Spleen (tissue), 11 donors: ENCODE measurements at regions not wholly inside any gene's neighbourhood (a gene's known extent, or its start where the extent isn't known, plus 50 kb on each side); places are given as distances from the start of the nearest gene placed in this dataset.

Experiments
- DNase-seq: peaks from one replicate; pipeline ENCODE4 v3.0.0-alpha.2; 2020
- H3K27ac ChIP-seq, 8 donors: fragments of 200-600 bp; sonication (generic) in 7 of 8; 1 replicate in 4 of 8; 2 replicates in 4 of 8; pipeline versions ENCODE4 v1.5.0 to v1.8.0; 2016 to 2021; ENCODE audit warnings: inconsistent platforms in 4 of 8, mild to moderate bottlenecking in 4 of 8, moderate library complexity in 1 of 8
- H3K27me3 ChIP-seq, 7 donors: fragments of 200-600 bp; sonication (generic) in 6 of 7; replicated peaks in 1 of 7; 1 replicate in 4 of 7; 2 replicates in 3 of 7; pipeline versions ENCODE4 v1.5.0 to v1.8.0; 2016 to 2021; ENCODE audit warnings: inconsistent platforms in 3 of 7, mild to moderate bottlenecking in 1 of 7
- H3K36me3 ChIP-seq, 6 donors: fragments of 200-600 bp; sonication (generic) in 5 of 6; 1 replicate in 4 of 6; 2 replicates in 2 of 6; pipeline versions ENCODE4 v1.5.0 to v1.8.0; 2016 to 2021; ENCODE audit warnings: inconsistent platforms in 2 of 6
- H3K4me1 ChIP-seq, 6 donors: fragments of 200-600 bp; sonication (generic) in 5 of 6; 1 replicate in 3 of 6; 2 replicates in 3 of 6; pipeline versions ENCODE4 v1.5.0 to v1.8.0; 2016 to 2021; ENCODE audit warnings: inconsistent platforms in 3 of 6
- H3K4me3 ChIP-seq, 8 donors: fragments of 200-600 bp; sonication (generic) in 7 of 8; 1 replicate in 4 of 8; 2 replicates in 4 of 8; pipeline versions ENCODE4 v1.5.0 to v1.8.0; 2016 to 2021; ENCODE audit warnings: inconsistent platforms in 4 of 8, mild to moderate bottlenecking in 4 of 8, moderate library complexity in 2 of 8
- H3K9me3 ChIP-seq, 8 donors: fragments of 200-600 bp; sonication (generic) in 7 of 8; 1 replicate in 4 of 8; 2 replicates in 4 of 8; pipeline versions ENCODE4 v1.5.0 to v1.8.0; 2016 to 2021; ENCODE audit warnings: inconsistent platforms in 4 of 8
- POLR2A ChIP-seq, 3 donors: fragments of 450-650 bp; IDR thresholded peaks; one replicate each; pipeline ENCODE4 v1.5.1; 2017; ENCODE audit warnings: antibody characterized with exemption in 3 of 3, mild to moderate bottlenecking in 1 of 3
- POLR2AphosphoS5 ChIP-seq, 3 donors: sonication (generic); formaldehyde crosslinking; IDR thresholded peaks; one replicate each; pipeline ENCODE4 v1.5.1; 2017; ENCODE audit warnings: antibody characterized with exemption in 3 of 3
- WGBS, 5 donors: extraction: QIAGEN DNeasy Blood & Tissue Kit in 3 of 5; methylation state at CpG; one replicate each; pipeline versions ENCODE4 v1.1.5 to v1.1.7; 2013 to 2018; 5-methylcytosine and 5-hydroxymethylcytosine counted together
- intact Hi-C: fragments of 100-400 bp; cut with DNase I; formaldehyde crosslinking; loops from one replicate; pipeline ENCODE4 v1.15.0; 2023; ENCODE audit warnings: low total_unique reads
- TF ChIP-seq, protein P1 (sequence below), 11 experiments: fragments of 200-600 bp in 7 of 11; fragments of 450-650 bp in 4 of 11; sonication (generic) in 4 of 11; IDR thresholded peaks in 8 of 11; conservative IDR thresholded peaks in 3 of 11; 1 replicate in 7 of 11; 2 replicates in 4 of 11; pipeline versions ENCODE4 v1.4.0 to v1.8.0; 2016 to 2021; ENCODE audit warnings: antibody characterized with exemption in 11 of 11, inconsistent platforms in 4 of 11, mild to moderate bottlenecking in 1 of 11
- donor health status: healthy with polysubstance abuse.
- donor health status: DM: no; HTN: no; CAD: no; lungs with moderate emphysema.
- donor health status: DM: no; HTN: no; CAD: no.
- donor health status: Bipolar disorder and iron deficiency.
- donor health status: healthy.
- donor health status: DM: no; HTN: no; CAD: no.
- donor health status: DM: yes; HTN: yes; CAD: no.

DNA sequence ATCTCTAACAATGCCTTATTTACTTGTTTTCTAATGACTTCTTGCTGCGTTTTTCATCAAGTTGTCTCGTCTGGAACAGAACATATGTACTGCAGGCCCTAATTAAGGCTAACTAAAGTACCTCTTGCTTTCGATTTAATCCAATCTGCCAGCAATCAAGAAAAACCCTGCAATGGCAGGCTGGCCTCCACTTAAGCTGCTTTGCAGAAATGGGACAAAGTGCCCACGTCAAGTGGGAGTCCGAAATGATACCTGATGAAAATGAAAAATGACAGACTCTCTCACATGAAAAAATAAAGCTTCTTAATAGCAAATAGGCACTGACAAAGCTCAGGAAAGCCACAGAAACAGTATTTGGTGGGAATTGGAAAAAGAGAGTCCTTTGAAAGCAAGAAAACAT, 1454.7 kb downstream of the FAM181B start:
- H3K4me1 ChIP-seq: no peaks in the 10 kb centered on the region
- H3K27me3 ChIP-seq: no peaks in the 10 kb centered on the region
- TF ChIP-seq POLR2AphosphoS5 (IDR thresholded peaks at IDR 0.05): no peak
- no peak for TF ChIP-seq POLR2A (IDR thresholded peaks at IDR 0.05)
- TF ChIP-seq, protein P1, sequence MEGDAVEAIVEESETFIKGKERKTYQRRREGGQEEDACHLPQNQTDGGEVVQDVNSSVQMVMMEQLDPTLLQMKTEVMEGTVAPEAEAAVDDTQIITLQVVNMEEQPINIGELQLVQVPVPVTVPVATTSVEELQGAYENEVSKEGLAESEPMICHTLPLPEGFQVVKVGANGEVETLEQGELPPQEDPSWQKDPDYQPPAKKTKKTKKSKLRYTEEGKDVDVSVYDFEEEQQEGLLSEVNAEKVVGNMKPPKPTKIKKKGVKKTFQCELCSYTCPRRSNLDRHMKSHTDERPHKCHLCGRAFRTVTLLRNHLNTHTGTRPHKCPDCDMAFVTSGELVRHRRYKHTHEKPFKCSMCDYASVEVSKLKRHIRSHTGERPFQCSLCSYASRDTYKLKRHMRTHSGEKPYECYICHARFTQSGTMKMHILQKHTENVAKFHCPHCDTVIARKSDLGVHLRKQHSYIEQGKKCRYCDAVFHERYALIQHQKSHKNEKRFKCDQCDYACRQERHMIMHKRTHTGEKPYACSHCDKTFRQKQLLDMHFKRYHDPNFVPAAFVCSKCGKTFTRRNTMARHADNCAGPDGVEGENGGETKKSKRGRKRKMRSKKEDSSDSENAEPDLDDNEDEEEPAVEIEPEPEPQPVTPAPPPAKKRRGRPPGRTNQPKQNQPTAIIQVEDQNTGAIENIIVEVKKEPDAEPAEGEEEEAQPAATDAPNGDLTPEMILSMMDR (IDR thresholded peaks at IDR 0.05 in 8 of 11, conservative IDR thresholded peaks at IDR 0.05 in 3 of 11): no peak
- H3K27ac ChIP-seq: no peak overlapping the region
- no peak for DNase-seq
- intact Hi-C loops: no loop called here
- H3K4me3 ChIP-seq: no peak overlapping the region
- peaks cover 0 to 40% (median 17%) of the 10 kb centered on the region in 8 donors for H3K9me3 ChIP-seq
- WGBS, 5 donors: 72 to 78% (median 74%) methylated on average over 5 of the region's 5 CpGs
- H3K36me3 ChIP-seq: no peaks in the 10 kb centered on the region

DNA sequence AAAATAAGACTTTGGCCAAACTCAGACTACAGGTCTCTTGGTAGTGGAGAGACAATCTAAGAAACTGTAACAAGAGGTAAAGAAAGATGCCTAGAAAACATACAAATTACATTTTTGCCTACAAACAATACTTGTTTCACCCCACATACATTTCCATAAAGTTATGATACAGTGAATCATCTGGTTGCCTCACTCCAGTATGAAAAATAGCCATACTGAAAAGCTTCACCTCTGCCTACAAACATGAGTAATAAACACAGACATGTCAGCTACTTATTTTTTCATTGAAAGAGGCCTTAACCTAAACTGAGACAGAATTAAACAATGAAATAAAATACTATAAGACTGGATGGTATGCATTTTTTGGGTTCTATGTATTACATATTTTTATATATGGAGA, 1463.0 kb downstream of the FAM181B start:
- H3K4me1 ChIP-seq: no peaks in the 10 kb centered on the region
- DNase-seq: no peak
- no peaks in the 10 kb centered on the region for H3K27me3 ChIP-seq
- TF ChIP-seq POLR2AphosphoS5 (IDR thresholded peaks at IDR 0.05): no peak
- intact Hi-C loops: no loop called here
- no peak overlapping the region for H3K4me3 ChIP-seq
- H3K9me3 ChIP-seq: no peaks in the 10 kb centered on the region
- no peak overlapping the region for H3K27ac ChIP-seq
- no peaks in the 10 kb centered on the region for H3K36me3 ChIP-seq

DNA sequence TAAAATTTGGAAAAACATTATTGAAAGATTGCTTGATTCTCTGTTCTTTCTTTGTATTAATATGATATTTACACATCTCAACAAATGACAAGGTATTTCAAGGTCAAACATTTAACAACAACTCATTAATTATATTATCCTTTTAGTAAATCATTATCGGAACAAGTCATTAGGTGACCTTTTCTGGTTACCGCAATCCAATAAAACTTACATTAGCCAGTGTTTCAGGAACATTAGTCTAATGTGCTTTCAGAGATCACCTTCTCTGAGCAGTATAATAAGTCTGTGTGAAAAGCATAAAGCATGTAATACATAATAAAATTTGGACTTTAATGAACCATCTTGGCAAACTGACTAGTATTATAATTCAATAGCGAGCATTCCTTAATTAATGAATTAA, 1466.4 kb downstream of the FAM181B start:
- TF ChIP-seq, protein P1 (IDR thresholded peaks at IDR 0.05 in 8 of 11, conservative IDR thresholded peaks at IDR 0.05 in 3 of 11): no peak
- TF ChIP-seq POLR2AphosphoS5 (IDR thresholded peaks at IDR 0.05): no peak
- TF ChIP-seq POLR2A (IDR thresholded peaks at IDR 0.05): no peak
- no peaks in the 10 kb centered on the region for H3K27me3 ChIP-seq
- intact Hi-C loops: no loop called here

DNA sequence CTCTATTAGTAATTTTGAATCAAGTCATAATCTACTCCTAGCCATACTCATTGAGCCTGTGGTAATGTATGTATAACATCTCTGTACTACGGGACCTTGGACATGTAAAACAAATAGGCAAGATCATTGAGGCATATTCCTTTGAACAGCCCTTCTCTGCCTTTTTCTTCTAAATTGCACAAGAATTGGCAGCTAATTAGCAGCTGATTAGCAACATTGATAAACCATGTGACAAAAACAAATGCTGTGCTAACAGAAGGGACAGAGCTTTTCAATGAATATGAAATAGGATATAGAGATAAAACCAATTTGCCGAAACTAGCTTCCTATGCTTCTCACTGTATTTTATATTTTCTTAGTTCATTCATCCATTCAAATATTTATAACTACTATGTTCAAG, 1474.2 kb downstream of the FAM181B start:
- H3K27ac ChIP-seq: no peak overlapping the region
- TF ChIP-seq POLR2A (IDR thresholded peaks at IDR 0.05) (no peak), POLR2AphosphoS5 (IDR thresholded peaks at IDR 0.05) (no peak)
- TF ChIP-seq, protein P1 (IDR thresholded peaks at IDR 0.05 in 8 of 11, conservative IDR thresholded peaks at IDR 0.05 in 3 of 11): no peak
- no peak for DNase-seq
- no peak overlapping the region for H3K4me3 ChIP-seq
- H3K9me3 ChIP-seq: no peaks in the 10 kb centered on the region
- no peaks in the 10 kb centered on the region for H3K36me3 ChIP-seq
- intact Hi-C loops: no loop called here
- no peaks in the 10 kb centered on the region for H3K27me3 ChIP-seq
- no peaks in the 10 kb centered on the region for H3K4me1 ChIP-seq
- WGBS, 5 donors: 86 to 93% (median 91%) methylated on average over 2 of the region's 2 CpGs

More for the DNA sequence above, 1466.4 kb downstream of the FAM181B start:
- Histone ChIP-seq H3K9me3 (no peaks in the 10 kb centered on the region), H3K4me1 (no peaks in the 10 kb centered on the region), H3K27ac (no peak overlapping the region), H3K36me3 (no peaks in the 10 kb centered on the region), H3K4me3 (no peak overlapping the region)
- DNase-seq: no peak
- whole genome bisulfite sequencing, 5 donors: 87 to 94% (median 93%) methylated on average over 3 of the region's 3 CpGs

DNA sequence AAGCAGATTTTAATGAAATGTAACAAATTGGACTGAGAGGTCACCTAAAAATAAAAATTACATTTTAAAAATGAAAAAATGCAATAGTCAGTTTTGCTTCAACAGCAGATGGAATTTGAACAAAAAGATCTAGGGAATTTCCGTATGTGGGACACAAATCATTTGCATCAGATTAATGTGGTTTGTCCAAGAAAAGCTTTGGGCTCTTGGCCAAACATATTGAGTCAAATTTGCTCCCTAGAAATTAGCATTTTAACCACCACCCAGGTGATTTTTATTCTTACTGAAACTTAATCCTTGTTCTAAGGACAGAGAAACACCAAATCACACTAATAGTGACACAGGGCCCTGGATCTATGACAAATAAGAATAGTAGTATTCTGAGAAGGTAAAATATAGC, 1477.8 kb downstream of the FAM181B start:
- no peak overlapping the region for H3K4me3 ChIP-seq
- no peak overlapping the region for H3K27ac ChIP-seq
- no peaks in the 10 kb centered on the region for H3K9me3 ChIP-seq
- DNase-seq: no peak
- intact Hi-C loops: no loop called here
- no peaks in the 10 kb centered on the region for H3K27me3 ChIP-seq
- H3K36me3 ChIP-seq: no peaks in the 10 kb centered on the region
- WGBS, 5 donors: 34 to 60% (median 52%) methylated on average over 1 of the region's 1 CpG
- H3K4me1 ChIP-seq: no peaks in the 10 kb centered on the region
- TF ChIP-seq, protein P1 (IDR thresholded peaks at IDR 0.05 in 8 of 11, conservative IDR thresholded peaks at IDR 0.05 in 3 of 11): no peak
- TF ChIP-seq POLR2AphosphoS5 (IDR thresholded peaks at IDR 0.05) (no peak), POLR2A (IDR thresholded peaks at IDR 0.05) (no peak)
